Effector memory CD4-positive, alpha-beta T cell (primary cell): ENCODE measurements at regions not wholly inside any gene's neighbourhood (a gene's known extent, or its start where the extent isn't known, plus 50 kb on each side); places are given as distances from the start of the nearest gene placed in this dataset.
"Not testable (repeated sequence)": the region's sequence is repeated elsewhere in the genome, so short reads cannot be mapped to it uniquely, and the experiment has no call there.

Experiments used
- DNase-seq, 3 donors: peaks; one replicate each; pipeline ENCODE4 v3.0.0-alpha.2; 2020
- H3K27ac ChIP-seq: 2 replicates; pipeline ENCODE4 v1.7.0; 2013; ENCODE audit warnings: mild to moderate bottlenecking, low read length, moderate library complexity; ENCODE audit not compliant: insufficient read depth, poor library complexity, severe bottlenecking
- H3K27me3 ChIP-seq: replicated peaks from 2 replicates; pipeline ENCODE4 v1.7.0; 2013; ENCODE audit warnings: mild to moderate bottlenecking, low read length; ENCODE audit not compliant: insufficient read depth, control insufficient read depth, poor library complexity, severe bottlenecking
- H3K36me3 ChIP-seq: 2 replicates; pipeline ENCODE4 v1.7.0; 2013; ENCODE audit warnings: mild to moderate bottlenecking, low read length, moderate library complexity; ENCODE audit not compliant: control insufficient read depth, insufficient read depth
- H3K4me1 ChIP-seq: 2 replicates; pipeline ENCODE4 v1.7.0; 2013; ENCODE audit warnings: low read length, mild to moderate bottlenecking; ENCODE audit not compliant: control insufficient read depth, insufficient read depth, poor library complexity, severe bottlenecking
- H3K4me3 ChIP-seq: 2 replicates; pipeline ENCODE4 v1.7.0; 2013; ENCODE audit warnings: low read length, low read depth, mild to moderate bottlenecking; ENCODE audit not compliant: insufficient read depth, poor library complexity, severe bottlenecking
- H3K9me3 ChIP-seq: 2 replicates; pipeline ENCODE4 v1.7.0; 2013; ENCODE audit warnings: mild to moderate bottlenecking, low read length, moderate library complexity; ENCODE audit not compliant: control insufficient read depth

- H3K9me3 ChIP-seq: no peaks in the 10 kb centered on the region
- no peak overlapping the region for H3K4me3 ChIP-seq
- H3K36me3 ChIP-seq: no peaks in the 10 kb centered on the region
- no peaks in the 10 kb centered on the region for H3K27me3 ChIP-seq
- no peak overlapping the region for H3K27ac ChIP-seq
- no peak for DNase-seq
- no peaks in the 10 kb centered on the region for H3K4me1 ChIP-seq
Observed at GRCh38 chr18:60182223-60182622, 190.4 kb downstream of the MC4R start.

- no peak overlapping the region for H3K27ac ChIP-seq
- no peaks in the 10 kb centered on the region for H3K27me3 ChIP-seq
- no peaks in the 10 kb centered on the region for H3K4me1 ChIP-seq
- no peak overlapping the region for H3K4me3 ChIP-seq
- H3K36me3 ChIP-seq: no peaks in the 10 kb centered on the region
- no peaks in the 10 kb centered on the region for H3K9me3 ChIP-seq
- DNase-seq: no peak
Observed at GRCh38 chr18:60180671-60181070, 191.9 kb downstream of the MC4R start.

GRCh38 chr18:60178224-60178623 lies 194.4 kb downstream of the MC4R start:
- H3K27ac ChIP-seq, H3K9me3 ChIP-seq, H3K4me3 ChIP-seq, H3K27me3 ChIP-seq, H3K4me1 ChIP-seq, DNase-seq, H3K36me3 ChIP-seq: not testable (repeated sequence)

- DNase-seq: no peak
- Histone ChIP-seq H3K4me3 (no peak overlapping the region), H3K9me3 (no peaks in the 10 kb centered on the region), H3K27ac (no peak overlapping the region), H3K4me1 (no peaks in the 10 kb centered on the region), H3K36me3 (no peaks in the 10 kb centered on the region), H3K27me3 (no peaks in the 10 kb centered on the region)
Observed at GRCh38 chr18:60176259-60176658, 196.3 kb downstream of the MC4R start.

- no peaks in the 10 kb centered on the region for H3K9me3 ChIP-seq
- H3K36me3 ChIP-seq: no peaks in the 10 kb centered on the region
- H3K4me1 ChIP-seq: no peaks in the 10 kb centered on the region
- no peak overlapping the region for H3K4me3 ChIP-seq
- H3K27me3 ChIP-seq: no peaks in the 10 kb centered on the region
- DNase-seq: no peak
- H3K27ac ChIP-seq: no peak overlapping the region
Observed at GRCh38 chr18:60174832-60175231, 197.7 kb downstream of the MC4R start.

GRCh38 chr18:60172030-60172429 lies 200.5 kb downstream of the MC4R start:
- H3K4me3 ChIP-seq: no peak overlapping the region
- DNase-seq: no peak
- no peaks in the 10 kb centered on the region for H3K9me3 ChIP-seq
- H3K27ac ChIP-seq: no peak overlapping the region
- H3K36me3 ChIP-seq: no peaks in the 10 kb centered on the region
- H3K27me3 ChIP-seq: no peaks in the 10 kb centered on the region
- no peaks in the 10 kb centered on the region for H3K4me1 ChIP-seq

GRCh38 chr18:60163622-60164021 lies 209.0 kb downstream of the MC4R start:
- no peaks in the 10 kb centered on the region for H3K27me3 ChIP-seq
- H3K27ac ChIP-seq: no peak overlapping the region
- no peaks in the 10 kb centered on the region for H3K4me1 ChIP-seq
- DNase-seq: no peak
- no peak overlapping the region for H3K4me3 ChIP-seq
- H3K9me3 ChIP-seq: no peaks in the 10 kb centered on the region
- no peaks in the 10 kb centered on the region for H3K36me3 ChIP-seq

- H3K9me3 ChIP-seq: no peaks in the 10 kb centered on the region
- no peaks in the 10 kb centered on the region for H3K4me1 ChIP-seq
- no peaks in the 10 kb centered on the region for H3K36me3 ChIP-seq
- H3K4me3 ChIP-seq: no peak overlapping the region
- H3K27ac ChIP-seq: no peak overlapping the region
- no peak for DNase-seq
- no peaks in the 10 kb centered on the region for H3K27me3 ChIP-seq
Observed at GRCh38 chr18:60162388-60162787, 210.2 kb downstream of the MC4R start.

- H3K4me3 ChIP-seq: no peak overlapping the region
- H3K4me1 ChIP-seq: no peaks in the 10 kb centered on the region
- no peaks in the 10 kb centered on the region for H3K9me3 ChIP-seq
- H3K27ac ChIP-seq: no peak overlapping the region
- DNase-seq: no peak
- no peaks in the 10 kb centered on the region for H3K27me3 ChIP-seq
- H3K36me3 ChIP-seq: no peaks in the 10 kb centered on the region
Observed at GRCh38 chr18:60157810-60158209, 214.8 kb downstream of the MC4R start.

- H3K27me3 ChIP-seq: no peaks in the 10 kb centered on the region
- H3K36me3 ChIP-seq: no peaks in the 10 kb centered on the region
- no peaks in the 10 kb centered on the region for H3K4me1 ChIP-seq
- no peak for DNase-seq
- no peak overlapping the region for H3K4me3 ChIP-seq
- no peaks in the 10 kb centered on the region for H3K9me3 ChIP-seq
- H3K27ac ChIP-seq: no peak overlapping the region
Observed at GRCh38 chr18:60153376-60153775, 219.2 kb downstream of the MC4R start.

- Histone ChIP-seq H3K4me1 (no peaks in the 10 kb centered on the region), H3K9me3 (no peaks in the 10 kb centered on the region), H3K27me3 (no peaks in the 10 kb centered on the region), H3K27ac (no peak overlapping the region), H3K4me3 (no peak overlapping the region), H3K36me3 (no peaks in the 10 kb centered on the region)
- DNase-seq: no peak
Observed at GRCh38 chr18:60149316-60149715, 223.3 kb downstream of the MC4R start.
